ENCODE measurements at regions not wholly inside any gene's neighbourhood (a gene's known extent, or its start where the extent isn't known, plus 50 kb on each side); places are given as distances from the start of the nearest gene placed in this dataset.
"Not testable (repeated sequence)": the region's sequence is repeated elsewhere in the genome, so short reads cannot be mapped to it uniquely, and the experiment has no call there.

DNA sequence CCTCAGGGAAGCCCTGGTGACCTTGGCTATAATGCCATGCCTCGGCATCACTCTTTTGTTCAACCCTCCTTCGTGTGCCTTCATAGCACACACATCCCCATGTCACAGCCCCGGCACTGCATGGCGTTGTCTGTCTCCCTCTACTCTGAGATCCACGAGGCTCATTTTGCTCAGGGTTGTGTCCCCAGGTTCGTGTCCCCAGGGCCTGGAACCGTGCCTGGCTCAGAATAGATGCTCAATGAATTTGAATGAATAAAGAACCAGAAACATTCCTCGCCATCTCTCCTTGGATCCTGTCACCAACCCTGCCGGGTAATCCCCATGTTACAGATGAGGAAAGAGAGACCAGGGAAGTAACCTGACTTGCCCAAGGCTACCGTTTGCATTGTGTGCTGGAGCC lies 177.3 kb downstream of the PTPRU start:
- no peak for DNase-seq (ENCODE audit: low spot score)

GRCh38 chr1:29412591-29412990 lies 176.3 kb downstream of the PTPRU start:
- DNase-seq (ENCODE audit: low spot score): no peak

DNA sequence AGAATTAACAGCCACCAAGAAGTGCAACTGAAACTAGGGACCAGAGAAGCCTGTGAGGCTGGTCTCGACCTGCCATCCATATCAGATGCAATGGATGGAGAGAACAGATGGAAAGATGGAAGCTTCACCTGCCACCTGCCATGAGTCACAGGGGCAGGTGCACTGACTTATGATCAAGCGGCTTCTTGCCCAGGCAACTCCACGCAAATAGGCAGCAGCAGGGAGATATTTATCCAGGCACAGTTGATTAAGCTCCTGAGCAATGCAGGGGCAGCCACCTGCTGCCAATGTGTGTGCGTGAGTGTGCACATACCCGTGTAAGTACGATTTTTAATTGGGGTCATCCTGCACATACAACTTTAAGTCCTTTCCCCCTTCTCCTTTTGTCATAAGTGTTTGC lies 174.2 kb downstream of the PTPRU start:
- DNase-seq (ENCODE audit: low spot score): peak; percentile 64

DNA sequence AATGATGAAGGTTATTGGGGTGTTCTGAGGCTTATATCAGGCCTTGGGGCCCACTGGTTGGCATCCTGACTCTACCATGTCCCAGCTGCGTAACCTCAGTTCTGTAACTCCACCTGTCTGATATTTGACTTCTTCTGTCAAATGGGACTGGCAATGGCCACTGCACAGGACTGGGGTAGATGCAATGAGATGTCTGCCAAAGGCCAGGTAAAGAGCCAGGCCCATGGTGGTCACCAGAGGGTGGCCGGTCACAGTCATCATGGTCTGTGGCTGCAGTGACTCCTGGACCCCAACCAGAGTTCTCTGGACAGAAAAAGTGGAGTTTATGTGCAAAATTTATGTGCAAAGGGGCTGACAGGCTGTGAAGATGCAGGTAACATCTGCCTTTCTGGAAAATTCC lies 173.3 kb downstream of the PTPRU start:
- DNase-seq (ENCODE audit: low spot score): no peak

DNA sequence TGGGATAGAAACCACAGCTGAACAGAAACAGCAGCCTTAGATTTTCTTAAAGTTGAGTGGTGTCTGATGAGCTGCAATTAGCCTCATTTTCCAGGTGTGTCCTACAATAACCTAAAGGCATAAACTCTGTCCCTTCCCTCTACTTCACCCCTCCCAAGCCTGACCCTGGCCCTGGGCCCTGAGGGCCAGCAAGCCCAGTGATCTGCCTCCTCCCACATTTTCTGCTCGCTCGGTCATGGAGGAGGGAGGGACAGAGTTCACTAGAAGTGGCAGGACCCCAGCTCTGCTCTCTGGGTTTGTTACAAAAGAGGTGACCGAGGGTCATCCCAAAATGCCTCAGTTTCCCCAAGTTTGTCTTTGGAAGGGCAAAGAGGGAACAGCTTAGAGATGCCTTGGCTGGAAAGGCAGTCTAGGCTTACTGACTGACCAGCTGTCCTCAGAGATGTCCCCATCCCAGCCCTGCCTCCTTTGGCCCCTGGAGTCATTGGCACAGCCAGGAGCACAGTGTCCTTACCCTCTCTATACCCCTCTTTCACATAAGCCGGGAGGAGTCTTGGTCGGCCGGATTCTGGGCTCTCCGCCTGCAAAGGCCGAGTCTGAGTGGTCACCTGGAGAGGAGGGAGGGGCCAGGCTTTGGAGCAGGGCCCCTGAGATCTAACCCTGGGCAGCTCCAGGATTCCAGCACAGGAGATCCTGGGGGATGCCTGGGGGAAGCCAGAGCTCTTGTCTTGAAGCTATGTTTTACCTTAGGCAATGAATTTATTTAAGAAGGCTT lies 172.7 kb downstream of the PTPRU start:
- DNase-seq (ENCODE audit: low spot score): no peak

DNA sequence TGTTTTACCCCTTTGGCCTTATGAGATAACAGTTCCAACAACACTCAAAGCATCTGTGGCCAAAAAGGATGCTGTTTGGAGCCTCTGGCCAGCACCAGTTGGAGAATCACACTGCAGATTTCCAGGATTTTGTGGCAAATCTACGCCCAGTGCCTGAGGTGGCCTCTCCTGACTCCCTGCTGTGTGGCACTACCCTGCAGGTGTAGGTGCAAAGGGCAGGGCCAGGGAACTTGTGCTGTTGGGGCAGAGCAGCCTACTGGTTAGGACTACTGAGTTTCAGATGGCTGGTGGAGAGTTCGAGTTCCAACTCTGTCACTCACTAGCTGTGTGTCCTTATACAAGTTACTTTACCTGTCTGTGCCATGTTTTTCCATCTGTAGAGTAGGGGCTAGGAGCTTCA lies 170.5 kb downstream of the PTPRU start:
- DNase-seq (ENCODE audit: low spot score): no peak

- DNase-seq (ENCODE audit: low spot score): not testable (repeated sequence)
Measured at GRCh38 chr1:29400203-29400602, 163.9 kb downstream of the PTPRU start.

DNA sequence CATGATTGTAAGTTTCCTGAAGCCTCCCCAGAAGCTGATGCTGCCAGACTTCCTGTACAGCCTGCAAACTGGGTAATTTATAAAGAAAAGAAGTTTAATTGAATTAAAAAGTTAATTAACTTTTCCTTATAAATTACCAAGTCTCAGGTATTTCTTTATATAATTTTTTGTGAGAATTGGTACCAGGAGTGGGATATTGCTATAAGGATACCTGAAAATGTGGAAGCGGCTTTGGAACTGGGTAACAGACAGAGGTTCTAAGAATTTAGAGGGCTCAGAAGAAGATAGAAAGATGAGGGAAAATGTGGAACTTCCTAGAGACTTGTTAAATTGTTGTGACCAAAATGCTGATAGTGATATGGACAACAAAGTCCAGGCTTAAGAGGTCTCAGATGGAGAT lies 163.1 kb downstream of the PTPRU start:
- DNase-seq (ENCODE audit: low spot score): no peak

DNA sequence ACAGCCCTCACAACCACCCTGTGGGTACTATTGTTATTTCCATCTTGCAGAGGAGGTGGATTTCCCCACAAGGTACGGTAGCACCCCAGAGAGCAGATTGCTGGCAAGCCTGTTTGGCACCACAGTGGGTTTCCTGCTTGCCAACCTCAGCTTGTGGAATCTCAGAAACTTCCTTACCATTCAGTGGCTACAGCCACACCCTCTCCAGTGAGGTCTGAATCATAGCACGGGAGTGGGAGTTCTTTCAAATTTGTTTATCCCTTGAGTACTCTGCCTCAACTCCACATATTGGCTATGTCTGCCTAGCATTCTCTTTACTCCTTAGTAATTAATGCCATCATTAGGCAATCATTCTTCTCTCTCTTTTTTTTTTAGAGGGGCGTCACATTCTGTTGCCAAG lies 162.1 kb downstream of the PTPRU start:
- DNase-seq (ENCODE audit: low spot score): peak; percentile 50

DNA sequence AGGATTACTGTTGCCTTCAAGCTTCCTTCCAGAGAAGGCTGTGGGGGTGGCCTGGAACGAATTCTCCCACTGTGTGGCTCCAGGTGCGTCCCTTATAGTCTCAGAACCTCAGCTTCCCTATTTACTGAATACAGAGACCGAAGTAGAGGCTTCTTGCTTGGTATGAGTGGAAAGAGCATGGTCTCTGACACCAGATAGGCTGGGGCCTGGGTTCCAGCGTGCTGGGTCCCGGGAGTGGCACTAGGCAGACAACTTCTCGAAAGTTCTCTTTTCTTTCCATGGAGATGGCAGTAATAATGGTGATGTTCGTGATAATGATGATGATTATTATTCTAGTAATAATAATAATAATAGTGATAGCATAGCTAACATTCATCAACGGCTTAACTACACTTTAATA lies 161.7 kb downstream of the PTPRU start:
- DNase-seq (ENCODE audit: low spot score): no peak

GRCh38 chr1:29397256-29397590 lies 160.9 kb downstream of the PTPRU start:
- DNase-seq (ENCODE audit: low spot score): no peak

- DNase-seq (ENCODE audit: low spot score): no peak
Measured at GRCh38 chr1:29396438-29397255, 160.3 kb downstream of the PTPRU start.

GRCh38 chr1:29395736-29396437 lies 159.6 kb downstream of the PTPRU start:
- DNase-seq (ENCODE audit: low spot score): no peak

GRCh38 chr1:29394521-29395225 lies 158.4 kb downstream of the PTPRU start:
- DNase-seq (ENCODE audit: low spot score): no peak

- DNase-seq (ENCODE audit: low spot score): no peak
Measured at GRCh38 chr1:29393451-29393826, 157.1 kb downstream of the PTPRU start.

DNA sequence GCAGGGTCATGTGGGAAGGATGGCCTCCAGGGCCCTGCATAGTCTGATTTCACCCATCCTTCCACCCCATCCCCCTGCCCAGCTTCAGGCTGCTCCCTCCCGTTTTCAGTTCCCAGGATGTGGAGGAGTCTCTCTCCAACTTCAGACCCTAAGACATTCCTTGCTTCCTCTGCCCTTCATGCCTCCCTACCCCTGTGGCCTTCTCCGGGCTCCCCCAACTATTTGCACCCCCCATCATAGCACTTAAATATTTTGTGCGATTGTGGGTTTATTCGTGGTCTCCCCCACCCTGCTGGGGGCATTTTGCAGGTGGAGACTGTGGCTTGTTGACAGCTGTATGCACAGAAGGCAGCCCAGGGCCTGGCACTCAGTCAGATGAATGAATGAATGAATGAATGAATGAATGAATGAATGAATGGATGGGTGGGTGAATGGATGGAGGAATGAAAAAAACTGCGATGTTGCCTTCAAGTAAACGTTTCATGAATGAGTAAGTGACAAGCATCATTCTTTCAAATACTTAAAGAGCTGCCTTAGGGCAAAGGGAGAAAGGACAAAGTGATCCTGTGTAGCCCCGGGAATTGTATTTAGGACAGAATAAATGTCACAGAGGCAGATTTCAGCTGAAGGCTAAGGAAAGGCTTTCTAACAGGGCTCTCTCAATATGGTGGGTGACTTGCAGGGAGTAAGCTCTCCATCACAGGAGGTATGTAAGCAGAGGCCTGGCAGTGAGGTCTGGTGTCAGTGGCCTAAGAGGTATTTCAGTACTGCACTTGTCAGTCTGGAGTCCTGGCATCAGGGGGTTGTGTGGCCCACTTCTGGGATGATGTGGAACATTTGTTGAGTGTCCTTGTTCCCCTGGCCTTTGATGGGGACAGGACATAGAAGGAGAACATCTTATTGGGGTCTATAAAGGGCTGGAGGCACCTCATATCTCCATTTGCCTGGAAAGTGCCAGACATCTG lies 156.4 kb downstream of the PTPRU start:
- DNase-seq (ENCODE audit: low spot score): no peak

GRCh38 chr1:29392036-29392435 lies 155.7 kb downstream of the PTPRU start:
- DNase-seq (ENCODE audit: low spot score): no peak

- DNase-seq (ENCODE audit: low spot score): no peak
Measured at GRCh38 chr1:29391362-29391880, 155.1 kb downstream of the PTPRU start.

DNA sequence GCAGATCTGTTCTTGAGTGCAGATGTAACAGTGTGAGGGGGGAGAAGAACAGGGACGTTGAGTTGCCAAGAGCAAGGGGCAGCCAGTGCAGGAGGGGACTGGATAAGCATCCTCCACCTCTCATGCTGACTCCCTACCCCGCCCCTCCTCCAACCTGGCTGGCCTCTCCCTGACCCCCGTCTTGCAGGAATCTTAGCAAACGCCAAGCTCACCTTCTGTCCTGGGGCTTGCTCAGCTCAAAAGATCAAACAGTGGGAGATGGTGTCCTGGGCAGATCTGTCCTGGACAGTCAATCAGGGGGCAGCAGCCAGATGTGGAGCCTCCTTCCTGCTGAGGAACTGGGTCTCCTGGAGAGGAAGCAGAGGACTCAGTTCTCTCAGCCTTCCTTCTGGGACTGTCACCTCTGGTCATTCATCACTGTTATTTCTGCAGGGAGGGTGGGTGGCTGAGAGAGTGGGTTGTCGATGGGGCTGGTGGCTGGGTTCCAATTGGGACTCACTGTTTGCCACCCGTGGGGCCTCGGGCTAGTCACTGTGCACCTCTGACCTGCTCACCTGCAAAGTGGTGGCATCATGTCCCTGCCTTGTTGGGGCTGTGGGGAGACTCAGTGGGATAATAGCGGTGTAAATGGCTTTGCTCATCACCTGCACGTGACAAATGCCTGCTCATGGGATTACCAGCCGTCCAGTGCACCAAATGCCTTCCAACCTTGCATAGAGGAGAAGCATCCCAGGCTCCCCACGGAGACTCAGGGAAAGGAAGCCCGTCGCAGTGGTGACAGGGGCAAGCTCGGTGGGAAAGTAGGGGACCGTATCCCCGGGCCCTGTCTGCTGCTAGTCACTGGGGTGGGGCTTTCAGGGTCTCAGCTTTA lies 154.4 kb downstream of the PTPRU start:
- DNase-seq (ENCODE audit: low spot score): no peak

DNA sequence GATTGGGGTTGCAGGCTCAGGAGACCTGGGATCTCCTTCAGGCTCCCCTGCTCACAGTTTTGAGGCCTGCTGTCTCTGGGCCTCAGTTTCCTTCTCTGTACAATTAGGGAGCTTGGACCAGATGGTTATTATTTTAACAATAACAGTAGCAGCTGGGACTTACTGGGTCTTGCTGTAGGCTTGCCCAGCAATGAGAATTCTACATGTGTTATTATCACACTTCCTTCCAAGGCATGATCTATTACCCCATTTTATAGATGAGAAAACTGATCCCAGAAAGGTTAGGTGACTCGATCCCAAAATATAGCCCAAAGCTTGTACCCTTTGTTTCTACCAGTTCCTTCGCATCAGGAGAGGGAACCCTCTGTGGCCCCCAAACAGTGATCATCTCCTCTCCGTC lies 153.8 kb downstream of the PTPRU start:
- DNase-seq (ENCODE audit: low spot score): no peak

Measured in SW480 (cell line).